IPS-NIHi7 (cell line): ENCODE measurements at regions not wholly inside any gene's neighbourhood (a gene's known extent, or its start where the extent isn't known, plus 50 kb on each side); places are given as distances from the start of the nearest gene placed in this dataset.

ENCODE experiments used
- DNase-seq: peaks from one replicate; pipeline ENCODE4 v3.0.0; 2012; ENCODE audit warnings: mixed read lengths; ENCODE audit errors: extremely low spot score

- no peak for DNase-seq
These were observed 53.1 kb upstream of the CCL1 start for GRCh38 chr17:34416116-34416515.

GRCh38 chr17:34414339-34414738 is 51.3 kb upstream of the CCL1 start:
- peak; percentile 36 for DNase-seq

DNA sequence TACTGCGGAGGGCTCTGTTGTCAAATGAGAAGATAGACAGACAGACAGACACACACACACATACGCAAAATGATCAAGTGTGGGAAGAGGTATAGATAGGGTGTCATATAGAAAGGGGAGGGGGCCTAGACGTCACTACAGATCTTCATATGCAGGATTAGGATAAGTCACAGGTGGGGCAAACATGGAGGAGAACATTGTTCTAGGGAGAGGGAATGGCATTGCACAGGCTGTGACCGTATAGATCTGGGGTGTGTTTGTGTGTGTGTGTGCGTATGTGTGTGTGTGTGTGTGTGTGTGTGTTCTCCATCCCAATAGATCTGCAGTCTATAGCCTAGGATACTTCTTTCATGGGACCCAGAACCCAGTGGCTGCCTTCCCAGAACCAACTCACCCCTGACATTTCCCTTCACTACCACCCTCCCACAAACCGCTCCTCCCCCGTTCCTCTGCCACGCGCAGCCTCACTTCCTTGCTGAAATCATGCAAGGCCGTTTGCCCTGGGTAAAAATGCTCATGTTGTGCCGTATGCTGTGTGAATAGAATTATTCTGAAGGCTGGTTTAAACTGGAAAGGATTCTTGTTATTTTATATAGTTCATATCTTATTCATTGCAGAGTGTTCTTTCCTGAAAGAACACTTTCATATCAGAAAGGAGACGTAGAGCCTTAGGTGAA is 50.5 kb upstream of the CCL1 start:
- DNase-seq = no peak

- DNase-seq = no peak
These were observed 50.0 kb upstream of the CCL1 start for GRCh38 chr17:34412965-34413441.
